ENCODE measurements at regions not wholly inside any gene's neighbourhood (a gene's known extent, or its start where the extent isn't known, plus 50 kb on each side); places are given as distances from the start of the nearest gene placed in this dataset.
"Not testable (repeated sequence)": the region's sequence is repeated elsewhere in the genome, so short reads cannot be mapped to it uniquely, and the experiment has no call there.

- no peak for DNase-seq
Measured at GRCh38 chr7:52777051-52777822, 258.2 kb upstream of the POM121L12 start.

DNA sequence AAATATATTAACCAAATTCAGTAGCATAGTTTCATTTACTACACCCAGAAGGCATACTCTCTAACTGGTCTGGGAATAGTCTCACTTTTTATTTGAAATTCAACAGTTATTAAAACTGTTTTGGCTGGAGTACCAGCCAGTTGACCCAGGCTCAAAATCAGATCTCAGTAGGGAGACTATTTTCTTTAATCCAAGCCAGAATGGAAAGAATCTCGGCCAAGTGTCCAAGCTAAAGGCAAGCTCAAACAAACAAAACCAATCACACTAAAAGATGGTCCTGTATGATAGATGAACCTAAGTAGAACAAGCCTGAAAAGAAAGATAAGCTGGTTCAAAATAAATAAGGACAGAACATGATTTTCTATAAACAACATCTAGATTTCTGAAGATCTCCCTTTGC lies 259.6 kb upstream of the POM121L12 start:
- DNase-seq, result no peak

- no peak for DNase-seq
Measured at GRCh38 chr7:52771177-52771576, 264.3 kb upstream of the POM121L12 start.

DNA sequence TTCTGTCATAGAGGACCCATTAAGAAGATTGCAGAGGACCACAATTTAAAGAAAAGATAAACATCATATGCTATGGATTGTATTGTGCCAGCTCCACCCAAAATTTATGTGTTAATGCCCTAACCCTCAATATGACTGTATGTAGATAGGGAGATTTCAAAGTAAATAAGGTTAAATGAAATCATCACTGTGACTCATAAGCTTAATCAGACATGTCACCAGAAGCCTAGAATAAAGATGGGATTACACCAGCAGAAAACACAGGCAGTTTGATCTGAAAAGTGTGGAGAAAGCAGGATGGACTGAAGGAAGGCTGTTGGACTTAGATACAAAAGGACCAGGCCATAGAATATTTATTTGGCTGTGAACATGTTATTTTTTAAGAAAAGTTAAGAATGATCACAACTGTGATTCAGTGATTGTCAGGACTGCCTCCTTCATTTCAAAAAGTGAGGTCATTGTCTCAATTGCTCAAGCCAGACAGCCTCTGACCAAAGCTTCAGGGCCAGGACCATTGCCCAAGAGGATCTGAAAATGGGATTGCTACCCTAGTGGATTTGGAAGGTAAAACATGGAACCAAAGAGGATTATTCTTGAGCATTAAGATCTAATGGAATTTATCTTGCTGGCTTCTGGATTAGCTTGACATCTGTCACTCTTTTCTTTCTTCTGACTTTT lies 270.8 kb upstream of the POM121L12 start:
- no peak for DNase-seq

- no peak for DNase-seq
Measured at GRCh38 chr7:52758356-52758755, 277.1 kb upstream of the POM121L12 start.

DNA sequence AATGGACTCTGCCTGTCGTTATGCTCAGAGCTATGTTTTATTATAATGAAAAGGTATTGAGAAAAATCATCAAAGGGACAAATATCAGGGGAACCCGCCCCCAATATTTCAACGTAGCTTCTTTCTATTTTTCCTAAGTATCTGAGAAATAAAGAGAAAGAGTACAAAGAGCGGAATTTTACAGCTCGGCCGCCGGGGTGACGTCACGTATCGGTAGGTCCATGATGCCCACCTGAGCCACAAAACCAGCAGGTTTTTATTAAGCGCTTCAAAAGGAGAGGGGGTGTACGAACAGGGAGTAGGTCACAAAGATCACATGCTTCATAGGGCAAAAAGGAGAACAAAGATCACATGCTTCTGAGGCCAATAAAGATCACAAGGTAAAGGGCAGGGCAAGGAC lies 281.6 kb upstream of the POM121L12 start:
- DNase-seq, result no peak

GRCh38 chr7:52752891-52753290 lies 282.5 kb upstream of the POM121L12 start:
- no peak for DNase-seq

- no peak for DNase-seq
Measured at GRCh38 chr7:52749880-52750279, 285.6 kb upstream of the POM121L12 start.

DNA sequence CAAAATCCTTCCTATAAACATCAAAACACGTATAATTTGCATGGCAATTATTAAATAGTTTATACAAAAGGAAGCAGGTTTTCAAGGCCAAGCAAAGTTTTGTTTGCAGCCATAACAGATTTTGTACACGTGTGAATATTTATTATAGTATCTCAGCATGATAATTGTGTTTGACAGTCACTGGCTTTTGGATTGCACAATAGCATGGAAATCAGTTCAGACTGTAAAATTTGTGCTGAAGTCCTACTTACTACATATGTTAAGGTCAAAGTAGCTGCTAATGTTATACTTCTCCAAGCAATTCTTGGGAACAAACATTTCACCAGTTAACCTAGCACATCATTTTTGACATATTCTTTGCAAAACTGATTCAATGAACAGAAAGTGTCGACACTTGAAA lies 287.6 kb upstream of the POM121L12 start:
- no peak for DNase-seq

GRCh38 chr7:52741670-52742290 lies 293.7 kb upstream of the POM121L12 start:
- no peak for DNase-seq

DNA sequence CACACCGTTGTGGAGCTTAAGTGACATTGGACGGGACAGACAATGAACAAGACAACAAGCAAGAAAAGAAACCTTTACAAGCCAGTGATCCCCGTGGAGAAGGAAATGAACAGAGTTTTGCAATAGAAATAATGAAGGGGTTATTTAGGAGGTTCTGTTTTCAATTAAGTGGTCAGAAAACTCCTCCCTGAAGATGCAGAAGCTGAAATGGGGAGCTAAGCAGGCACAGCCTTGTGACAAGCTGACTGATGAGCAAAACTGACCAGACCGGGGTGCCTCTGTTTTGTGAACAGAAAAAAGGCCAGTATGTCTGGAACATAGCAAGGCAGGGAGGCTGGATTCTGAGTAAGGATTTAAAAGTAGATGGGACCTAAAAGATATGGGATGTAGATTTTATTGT lies 299.8 kb upstream of the POM121L12 start:
- no peak for DNase-seq

DNA sequence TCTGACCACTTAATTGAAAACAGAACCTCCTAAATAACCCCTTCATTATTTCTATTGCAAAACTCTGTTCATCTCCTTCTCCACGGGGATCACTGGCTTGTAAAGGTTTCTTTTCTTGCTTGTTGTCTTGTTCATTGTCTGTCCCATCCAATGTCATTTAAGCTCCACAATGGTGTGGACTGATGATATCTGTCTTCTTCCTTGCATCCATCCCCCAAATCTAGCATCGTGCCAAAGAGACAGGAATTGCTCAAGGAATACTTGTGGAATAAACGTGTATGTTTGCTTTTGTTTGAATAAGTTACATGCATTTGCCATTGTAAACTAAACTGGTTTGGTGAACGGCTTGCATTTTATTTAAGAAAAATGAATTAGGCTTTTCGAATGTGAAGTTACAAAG lies 306.8 kb upstream of the POM121L12 start:
- not testable (repeated sequence) for DNase-seq

DNA sequence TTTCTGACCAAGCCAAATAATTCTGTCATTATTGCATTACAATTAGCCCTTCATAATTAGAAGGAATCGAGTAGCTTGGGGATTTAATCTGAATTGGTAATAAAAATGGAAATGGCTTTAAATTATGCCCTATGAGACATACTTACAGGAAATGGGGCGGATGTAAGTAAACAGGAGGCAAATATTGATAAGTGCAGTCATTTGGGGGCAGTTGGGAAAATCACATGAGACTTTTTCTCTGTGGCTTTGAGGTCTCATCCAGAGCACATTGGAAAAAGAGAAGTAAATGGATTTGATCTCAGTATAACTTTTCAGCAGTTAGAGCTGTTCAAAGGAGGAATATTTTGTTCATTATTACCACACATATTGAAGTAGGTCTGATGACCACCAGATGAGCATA lies 307.8 kb upstream of the POM121L12 start:
- no peak for DNase-seq

GRCh38 chr7:52726986-52727385 lies 308.4 kb upstream of the POM121L12 start:
- DNase-seq, result no peak

DNA sequence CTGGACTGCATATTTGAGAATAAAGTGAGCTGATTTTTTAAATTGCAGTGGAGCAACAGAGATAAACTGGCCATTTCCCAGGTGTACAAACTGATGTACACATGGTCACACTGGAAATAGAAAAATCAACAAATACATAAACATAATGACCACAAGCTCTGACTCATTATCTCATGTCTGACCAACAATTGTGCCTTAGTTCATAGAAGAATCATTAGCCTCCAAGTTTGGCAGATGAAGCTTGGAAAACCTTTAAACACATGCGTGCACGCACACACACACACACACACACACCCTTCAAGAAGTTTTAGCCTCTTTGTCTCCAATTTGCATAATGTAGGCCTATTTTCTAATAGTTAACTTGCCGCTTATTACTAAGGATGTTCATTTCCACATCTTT lies 308.9 kb upstream of the POM121L12 start:
- DNase-seq, result no peak

DNA sequence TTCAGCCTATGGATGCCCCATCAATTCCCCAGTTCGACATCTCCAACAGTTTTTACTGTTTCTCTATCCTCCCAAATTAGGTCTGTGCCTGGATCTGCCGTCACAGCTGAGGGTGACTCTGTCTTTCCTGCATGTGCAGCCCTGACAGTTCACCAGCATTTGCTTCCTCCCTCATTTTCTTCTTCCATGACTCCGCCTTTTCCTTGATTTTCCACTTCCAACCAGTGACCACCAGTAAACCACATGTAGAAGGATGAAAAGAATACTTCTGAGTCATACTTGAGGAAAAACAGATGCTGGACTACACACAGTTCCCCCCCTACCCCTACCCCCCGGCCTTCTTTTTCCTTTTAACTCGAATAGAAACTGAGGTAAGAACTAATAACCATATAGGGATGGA lies 311.8 kb upstream of the POM121L12 start:
- no peak for DNase-seq

GRCh38 chr7:52720856-52721255 lies 314.6 kb upstream of the POM121L12 start:
- no peak for DNase-seq

DNA sequence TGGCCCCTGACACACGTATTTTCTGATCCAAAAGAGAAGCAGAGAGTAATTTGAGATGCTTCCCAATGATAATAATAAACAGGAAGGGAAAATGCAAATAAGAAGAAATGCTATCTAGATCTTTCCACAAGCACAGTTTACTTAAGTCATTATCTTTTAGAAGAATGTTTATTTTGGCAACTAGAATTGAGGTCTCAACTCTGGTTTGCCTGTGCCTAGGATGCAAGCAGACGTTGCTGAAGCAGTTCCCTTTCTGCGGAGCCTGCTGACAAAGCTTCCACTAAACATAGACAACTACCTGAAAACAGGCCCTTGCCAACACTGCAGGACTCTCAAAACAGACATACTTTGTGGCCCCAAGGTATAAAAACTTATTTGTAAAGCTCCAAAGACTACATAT lies 315.8 kb upstream of the POM121L12 start:
- DNase-seq, result no peak

GRCh38 chr7:52715701-52716100 lies 319.7 kb upstream of the POM121L12 start:
- DNase-seq, result no peak

- DNase-seq, result no peak
Measured at GRCh38 chr7:52712938-52713337, 322.5 kb upstream of the POM121L12 start.

DNA sequence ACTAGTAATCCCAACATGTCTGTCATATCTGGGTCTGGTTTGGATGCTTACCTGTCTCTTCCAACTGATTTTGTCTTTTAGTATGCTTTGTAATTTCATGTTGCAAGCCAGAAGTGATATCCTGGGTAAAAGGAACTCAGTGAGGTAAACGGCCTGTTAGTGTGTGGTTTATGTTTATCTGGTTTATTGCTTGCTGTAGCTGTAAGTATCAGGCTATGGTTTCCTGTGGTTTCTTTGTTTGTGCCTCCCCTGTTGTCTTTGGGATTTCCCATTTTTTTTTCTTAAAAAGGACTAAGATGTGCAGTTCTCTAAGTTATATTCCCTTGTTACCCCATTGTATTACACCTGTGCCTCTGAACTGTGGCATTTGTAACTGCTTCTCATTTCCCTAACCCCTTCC lies 323.5 kb upstream of the POM121L12 start:
- DNase-seq, result no peak

DNA sequence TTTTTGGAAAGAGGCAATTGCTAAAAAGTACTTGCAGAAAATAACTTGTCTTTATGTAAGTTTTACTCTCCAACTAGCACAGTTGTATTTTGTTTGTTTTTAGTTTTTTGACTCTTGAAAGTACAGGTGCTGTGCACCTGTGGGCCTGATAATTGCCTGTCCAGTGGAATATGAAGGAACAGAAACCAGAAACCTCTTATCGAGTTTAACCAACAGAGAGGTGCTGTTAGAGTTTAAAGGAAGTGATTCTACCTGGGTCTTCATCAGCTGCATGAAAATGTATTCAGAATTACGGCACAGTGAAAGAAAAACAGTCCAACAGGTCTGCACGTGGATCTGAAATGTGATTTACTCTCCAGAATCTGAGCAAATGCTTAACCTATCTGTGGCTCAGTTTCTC lies 326.6 kb upstream of the POM121L12 start:
- DNase-seq, result no peak

DNA sequence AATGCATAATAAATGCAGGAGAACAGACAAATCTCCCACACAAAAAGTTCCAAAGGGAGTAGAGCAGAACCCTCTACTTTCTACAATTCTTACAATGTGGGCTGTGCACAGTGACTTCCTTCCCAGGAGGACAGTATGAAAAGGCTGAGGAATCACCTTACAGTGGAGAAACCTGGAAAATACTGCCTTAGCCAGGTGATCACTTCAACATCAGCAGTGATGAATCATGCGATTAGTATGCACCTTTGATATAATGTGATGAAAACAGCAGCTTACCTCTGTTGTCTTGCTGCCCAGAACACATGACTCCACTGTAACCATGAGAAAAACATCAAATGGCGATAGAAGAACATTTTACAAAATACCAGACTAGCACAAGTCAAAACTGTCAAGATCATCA lies 329.7 kb upstream of the POM121L12 start:
- DNase-seq, result no peak

- DNase-seq, result no peak
Measured at GRCh38 chr7:52700349-52700748, 335.1 kb upstream of the POM121L12 start.

Measured in fibroblast of skin of right biceps (primary cell).